ENCODE measurements at regions not wholly inside any gene's neighbourhood (a gene's known extent, or its start where the extent isn't known, plus 50 kb on each side); places are given as distances from the start of the nearest gene placed in this dataset.
"Not testable (repeated sequence)": the region's sequence is repeated elsewhere in the genome, so short reads cannot be mapped to it uniquely, and the experiment has no call there.

DNA sequence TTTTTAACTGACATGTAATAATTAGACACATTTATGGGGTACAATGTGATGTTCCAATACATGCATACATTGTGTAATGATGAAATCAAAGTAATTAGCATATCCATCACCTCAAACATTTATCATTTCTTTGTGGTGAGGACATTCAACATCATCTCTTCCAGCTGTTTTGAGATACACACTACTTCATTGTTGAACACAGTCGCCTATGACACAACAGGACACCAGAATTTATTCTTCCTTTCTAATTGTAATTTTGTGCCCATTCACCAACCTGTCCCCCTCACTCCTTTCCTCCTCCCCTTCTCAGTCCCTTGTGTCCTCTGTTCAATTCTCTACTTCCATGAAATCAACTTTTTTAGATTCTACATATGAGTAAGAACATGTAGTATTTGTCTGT is 113.4 kb upstream of the CBLB start:
- no peak for DNase-seq

DNA sequence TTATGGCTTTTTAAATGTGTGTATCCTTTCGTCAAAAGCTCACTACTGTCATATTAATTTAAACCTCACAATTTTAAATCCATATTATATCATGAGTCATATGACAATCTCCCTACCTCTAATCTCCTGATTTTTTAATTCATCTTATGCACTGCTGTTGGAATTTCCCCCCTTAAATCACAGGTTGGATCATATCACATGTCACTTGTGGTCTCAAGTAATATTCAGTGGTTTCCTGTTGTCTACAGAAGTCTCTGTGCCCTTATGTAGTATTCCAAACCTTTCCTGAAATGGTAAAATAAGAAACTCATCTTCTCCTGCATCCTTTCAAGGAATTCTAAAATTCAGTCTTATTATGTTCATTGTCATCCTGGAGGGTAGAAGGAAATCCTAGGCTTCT is 116.0 kb upstream of the CBLB start:
- DNase-seq: no peak

DNA sequence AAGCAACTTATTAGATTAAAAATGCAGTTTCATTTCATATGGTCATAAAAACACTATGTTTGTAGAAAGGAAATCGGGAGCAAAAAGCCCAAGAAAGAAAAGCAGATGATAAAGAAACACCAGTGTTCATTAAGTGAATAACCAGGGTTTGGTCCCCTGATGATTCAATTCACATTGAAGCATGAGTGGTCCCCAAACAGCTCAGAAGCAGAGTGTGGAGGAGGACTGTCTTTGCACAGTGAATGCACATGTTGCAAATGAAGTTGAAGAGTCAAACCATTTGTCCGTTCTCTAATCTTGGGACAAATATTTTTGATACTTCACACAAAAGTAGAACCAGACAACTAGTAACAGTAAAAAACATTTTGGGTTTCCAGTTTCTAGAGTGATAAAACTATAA is 117.5 kb upstream of the CBLB start:
- not testable (repeated sequence) for DNase-seq

DNA sequence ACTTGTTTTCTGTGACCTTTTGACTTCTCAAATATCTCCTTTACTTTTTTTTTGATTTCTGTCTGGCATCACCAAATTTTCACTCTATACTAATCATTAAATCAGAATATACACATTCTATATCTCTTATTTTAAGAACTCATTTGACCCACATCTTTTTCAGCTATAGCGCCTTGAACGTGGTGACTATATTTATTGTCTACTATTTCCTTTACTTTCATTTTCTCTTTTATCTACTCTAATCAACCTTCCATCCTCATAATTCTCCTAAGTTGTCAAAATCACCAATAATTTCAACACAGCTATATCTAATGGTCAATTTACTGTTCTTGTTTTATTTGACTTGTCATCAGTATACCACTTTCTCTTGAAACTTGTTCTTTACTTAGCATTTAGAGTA is 119.0 kb upstream of the CBLB start:
- DNase-seq: no peak

DNA sequence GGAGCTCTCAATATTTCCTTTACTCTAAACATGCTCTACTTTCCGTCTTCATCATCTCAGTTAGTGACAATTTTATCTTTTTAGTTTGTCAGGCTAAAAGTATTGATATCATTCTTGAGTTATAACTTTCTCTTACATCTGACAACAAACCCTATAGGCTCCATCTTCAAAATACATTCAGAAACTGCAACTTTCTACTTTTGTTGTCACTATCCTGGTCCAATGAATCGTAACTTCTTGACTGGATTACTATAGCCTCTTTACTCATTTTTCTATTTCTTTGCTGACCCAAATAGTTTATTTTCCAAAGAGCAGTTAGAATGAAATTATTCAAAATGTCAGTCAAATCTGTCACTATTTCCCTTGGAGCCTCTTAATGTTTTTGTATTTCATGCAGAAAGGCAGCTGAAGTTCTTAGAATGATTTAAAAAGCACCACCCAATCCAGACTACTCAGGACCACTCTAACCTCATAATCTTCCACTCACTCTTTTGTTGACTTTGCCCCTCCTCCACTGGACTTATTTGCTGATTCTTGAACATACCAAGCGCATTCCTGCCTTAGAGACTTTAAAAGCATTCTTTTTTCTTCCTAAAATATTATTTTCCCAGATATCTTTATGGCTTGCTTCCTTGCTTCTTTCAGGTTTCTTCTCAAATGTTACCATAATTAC is 119.9 kb upstream of the CBLB start:
- DNase-seq: no peak

DNA sequence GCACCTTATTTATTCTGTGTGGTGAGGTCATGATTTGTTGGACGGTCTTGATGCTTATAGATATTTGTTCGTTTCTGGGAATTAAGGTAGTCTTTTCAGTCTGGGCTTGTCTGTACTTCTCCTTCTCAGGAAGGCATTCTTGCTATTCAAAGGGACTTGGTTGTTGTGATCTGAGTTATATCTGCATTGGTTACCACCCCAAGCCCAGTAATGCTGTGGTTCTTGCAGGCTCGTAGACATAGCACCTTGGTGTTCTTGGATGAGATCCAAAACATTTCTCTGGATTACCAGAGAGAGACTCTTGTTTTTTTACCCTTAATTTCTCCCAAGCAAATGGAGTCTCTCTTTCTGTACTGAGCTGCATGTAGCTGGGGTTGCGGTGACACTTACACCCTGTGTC is 128.0 kb upstream of the CBLB start:
- no peak for DNase-seq

DNA sequence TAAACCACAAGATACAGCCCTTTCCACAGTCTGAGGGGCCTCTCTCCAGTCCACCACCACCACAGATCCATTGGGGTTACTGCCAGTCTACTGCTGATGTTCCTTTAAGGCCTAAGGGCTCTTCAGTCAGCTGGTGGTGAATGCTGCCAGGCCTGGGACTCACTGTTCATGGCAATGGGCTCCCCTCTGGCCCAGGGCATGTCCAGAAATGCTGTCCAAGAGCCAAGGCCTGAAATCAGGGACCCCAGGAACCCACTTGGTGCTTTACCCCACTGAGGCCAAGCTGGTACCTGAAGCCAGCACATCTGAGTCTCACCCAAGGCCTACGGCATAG is 128.6 kb upstream of the CBLB start:
- DNase-seq: no peak

DNA sequence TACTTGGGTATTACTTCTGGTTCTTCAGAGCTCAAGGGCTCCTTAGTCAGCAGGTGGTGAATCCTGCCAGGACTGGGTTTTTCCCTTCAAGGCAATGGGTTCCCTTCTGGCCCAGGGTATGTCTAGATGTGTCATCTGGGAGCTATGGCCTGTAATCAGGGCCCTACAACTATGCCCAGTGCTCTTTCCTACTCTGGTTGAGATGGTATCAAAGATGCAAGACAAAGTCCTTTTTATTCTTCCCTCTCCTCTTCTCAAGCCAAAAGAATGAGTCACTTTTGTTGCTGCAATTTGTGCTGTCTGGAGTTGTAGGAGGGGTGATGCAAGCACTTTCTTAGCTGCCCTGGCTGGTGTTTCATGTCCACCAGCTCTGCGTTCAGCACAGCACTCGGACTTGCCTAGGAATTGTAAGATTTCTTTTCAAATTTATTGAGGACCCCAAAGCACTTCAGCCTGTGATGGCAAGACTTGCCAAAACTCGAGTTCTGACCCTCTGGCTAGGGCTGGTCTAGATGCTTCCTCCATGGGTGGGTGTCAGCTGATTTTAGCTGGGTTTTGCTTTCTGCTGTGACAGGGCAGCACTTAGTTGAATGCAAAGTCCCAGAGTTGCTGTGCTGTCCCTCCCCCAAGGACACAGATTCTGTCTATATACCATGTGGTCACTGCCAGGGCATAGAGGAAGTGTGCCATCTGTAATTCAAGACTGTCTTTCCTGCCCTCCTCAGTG is 129.2 kb upstream of the CBLB start:
- DNase-seq: peak; percentile 92

DNA sequence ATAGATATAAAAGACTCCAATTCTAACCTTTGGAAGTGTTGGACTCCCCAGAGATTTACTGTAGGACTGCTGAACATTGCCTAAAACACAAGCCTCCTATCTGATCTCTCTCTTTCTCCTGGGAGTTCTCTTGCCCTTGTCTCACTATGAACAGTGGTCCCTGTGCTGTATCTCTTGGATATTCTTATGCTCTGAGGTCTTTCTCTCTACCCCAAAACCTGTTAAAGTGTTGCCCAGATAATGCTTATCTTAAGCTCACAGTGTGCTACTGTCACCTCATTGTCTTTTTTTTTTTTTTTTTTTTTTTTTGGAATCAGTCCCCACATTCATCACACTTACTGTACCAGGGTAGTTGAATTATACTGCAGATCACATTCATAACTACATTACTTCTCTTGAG is 131.0 kb upstream of the CBLB start:
- no peak for DNase-seq

DNA sequence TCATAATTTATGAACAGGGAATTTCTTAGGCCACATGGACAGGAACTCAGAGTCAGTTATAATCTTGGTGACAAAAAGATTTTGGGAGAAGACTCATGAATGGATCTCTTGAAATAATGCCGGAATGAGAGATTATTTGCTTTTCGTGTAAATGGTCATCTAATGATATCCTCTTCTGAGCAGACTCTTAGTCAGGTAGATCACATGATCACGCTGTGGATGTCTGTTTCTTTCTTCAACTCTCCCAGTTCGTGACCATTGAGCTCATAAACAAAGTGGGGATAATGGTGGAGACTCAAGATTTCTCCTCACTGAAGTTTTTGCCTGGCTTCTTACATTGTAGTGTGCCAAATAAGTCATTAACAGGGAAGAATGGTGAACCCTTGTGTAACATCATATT is 133.1 kb upstream of the CBLB start:
- no peak for DNase-seq

DNA sequence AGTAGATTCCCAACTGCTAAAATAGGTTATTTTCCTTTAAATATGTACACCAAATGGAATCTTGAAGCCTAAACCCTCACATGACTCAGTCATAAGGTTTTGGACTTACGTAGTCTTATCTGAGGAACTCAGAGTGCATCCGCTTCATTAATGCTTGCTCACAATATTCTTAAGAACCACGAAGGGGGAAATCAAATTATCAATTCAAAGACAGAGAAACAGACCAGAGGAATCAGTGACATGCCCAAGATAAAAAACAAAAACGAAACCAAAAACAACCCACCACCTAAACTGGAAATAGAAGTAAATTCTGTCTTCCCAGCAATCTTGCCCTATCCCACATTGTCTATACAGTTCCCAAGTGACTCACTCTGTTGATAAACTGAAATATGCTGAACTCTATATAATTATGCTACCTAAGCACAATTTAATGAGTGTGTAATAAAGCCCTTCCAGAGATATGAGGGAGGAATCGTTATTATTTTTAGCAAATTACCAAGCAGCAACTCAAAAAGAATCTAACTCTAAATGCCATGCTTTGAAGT is 135.4 kb upstream of the CBLB start:
- DNase-seq: peak; percentile 89

DNA sequence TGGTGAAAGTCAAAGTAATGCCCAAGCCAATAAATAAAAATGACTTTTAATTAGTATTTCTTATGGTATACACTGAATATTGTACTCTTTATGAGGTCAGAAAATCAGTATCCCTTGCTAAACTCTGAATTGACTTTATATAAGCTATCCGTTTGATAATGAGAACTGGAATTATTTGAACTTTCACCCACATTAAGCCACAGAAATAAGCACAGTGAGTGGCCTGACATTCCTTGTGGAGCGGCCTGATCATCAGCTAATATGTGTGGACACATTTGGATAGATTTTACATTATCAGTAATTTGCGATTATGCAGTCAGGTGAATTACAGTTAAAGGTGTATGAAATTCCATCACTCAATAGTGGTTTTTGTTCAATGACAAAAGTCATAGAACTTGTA is 136.0 kb upstream of the CBLB start:
- DNase-seq: no peak

DNA sequence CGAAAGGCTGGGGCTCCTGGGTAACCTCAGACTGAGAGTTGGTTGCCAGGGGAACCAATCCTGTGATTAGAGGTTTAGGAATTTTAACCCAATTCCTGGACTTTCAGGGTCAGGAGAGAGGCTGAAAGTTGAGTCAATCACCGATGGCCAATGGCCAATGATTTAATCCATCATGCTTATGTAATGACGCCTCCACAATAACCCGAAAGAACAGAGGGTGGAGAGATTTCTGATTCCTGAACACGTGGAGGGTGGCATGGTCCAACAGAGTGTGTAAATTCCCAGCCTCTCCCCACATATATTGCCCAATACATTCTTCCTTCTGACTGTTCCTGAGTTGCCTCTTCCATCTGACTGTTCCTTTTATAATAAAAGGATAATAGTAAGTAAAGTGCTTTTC is 137.2 kb upstream of the CBLB start:
- DNase-seq: peak; percentile 98

DNA sequence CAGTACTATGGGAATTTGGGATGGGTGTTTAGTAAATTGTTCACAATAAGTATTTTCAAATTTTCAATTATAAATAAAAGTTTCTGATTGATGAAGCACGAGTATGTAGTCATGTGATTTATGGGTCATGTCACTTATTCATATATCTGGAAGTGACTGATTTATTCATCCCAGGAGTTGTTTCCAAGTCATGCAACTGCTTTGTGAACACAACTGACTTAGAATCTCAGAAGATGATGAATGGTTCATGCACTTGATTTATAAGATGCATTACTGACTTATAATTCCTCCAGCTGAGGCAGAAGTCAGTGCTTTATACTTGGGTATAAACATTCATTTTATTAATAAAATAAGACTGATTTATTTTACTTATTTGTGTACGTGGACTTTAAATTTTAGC is 137.8 kb upstream of the CBLB start:
- DNase-seq: peak; percentile 32

DNA sequence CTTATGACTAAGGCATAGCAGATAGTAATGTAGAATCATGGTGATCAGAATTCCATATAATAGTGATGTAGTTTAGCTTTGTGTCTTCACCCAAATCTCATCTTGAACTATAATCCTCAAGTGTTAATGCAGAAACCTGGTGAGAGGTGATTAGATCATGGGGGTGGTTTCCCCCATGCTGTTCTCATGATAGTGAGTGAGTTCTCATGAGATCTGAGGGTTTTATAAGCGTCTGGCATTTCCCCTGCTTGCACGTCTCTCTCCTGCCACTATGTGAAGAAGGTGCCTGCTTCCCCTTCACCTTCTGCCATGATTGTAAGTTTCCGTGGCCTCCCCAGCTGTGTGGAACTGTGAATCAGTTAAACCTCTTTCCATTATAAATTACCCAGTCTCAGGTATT is 138.7 kb upstream of the CBLB start:
- DNase-seq: no peak

DNA sequence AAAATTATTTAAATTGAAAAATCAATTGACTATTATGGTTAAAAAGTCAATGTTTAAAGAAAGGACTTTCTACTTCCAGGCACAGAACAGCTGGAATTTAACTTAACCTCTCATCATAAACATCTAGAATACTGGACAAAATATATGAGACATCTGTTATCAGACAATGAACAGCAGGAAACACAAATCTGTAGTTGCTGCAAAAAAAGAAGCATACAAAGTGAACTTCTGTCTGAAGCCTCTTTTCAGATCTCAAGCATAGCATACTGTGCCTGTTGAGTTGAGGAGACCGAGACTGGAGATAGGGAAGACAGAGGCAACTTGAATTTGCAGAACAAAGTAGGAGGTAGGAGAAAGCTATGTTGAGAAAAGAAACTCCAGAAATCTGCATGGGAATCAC is 140.0 kb upstream of the CBLB start:
- DNase-seq: no peak

DNA sequence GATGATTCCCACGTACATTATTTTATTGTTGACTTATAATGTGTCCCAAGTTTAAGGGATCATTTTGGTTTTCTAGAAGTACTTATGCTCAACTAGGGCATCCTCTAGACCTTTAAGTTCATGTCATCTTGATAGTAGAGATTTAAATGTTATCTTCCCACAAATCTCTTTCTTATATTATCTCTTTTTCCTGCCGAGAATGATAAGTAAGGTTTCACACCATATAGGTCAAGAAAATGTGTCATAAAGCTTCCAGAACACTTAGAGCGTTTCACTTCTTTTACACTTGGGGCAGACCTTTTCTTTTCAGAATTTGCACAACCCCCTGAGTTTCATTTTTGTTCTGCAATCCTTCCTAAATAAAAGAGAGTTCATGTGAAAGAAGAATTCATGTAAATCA is 142.0 kb upstream of the CBLB start:
- DNase-seq: no peak

DNA sequence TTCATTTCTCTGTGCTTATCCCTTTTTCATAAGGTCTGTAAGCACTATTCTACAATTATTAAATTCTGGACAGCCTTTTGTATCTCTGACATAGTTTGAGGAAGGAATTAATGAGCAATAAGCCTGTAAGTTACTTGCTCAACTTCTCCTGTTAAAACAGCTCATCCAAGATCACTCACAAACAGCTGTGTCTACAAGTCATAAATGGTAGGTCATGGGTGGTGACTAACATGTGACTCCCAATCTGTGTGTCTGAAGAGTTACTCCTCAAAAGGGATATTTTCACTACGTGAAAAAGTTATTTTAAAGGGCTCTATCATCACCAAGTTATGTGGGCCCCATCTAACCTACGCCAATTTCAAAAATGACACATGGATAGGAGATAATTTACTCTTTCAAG is 145.2 kb upstream of the CBLB start:
- DNase-seq: peak; percentile 99

DNA sequence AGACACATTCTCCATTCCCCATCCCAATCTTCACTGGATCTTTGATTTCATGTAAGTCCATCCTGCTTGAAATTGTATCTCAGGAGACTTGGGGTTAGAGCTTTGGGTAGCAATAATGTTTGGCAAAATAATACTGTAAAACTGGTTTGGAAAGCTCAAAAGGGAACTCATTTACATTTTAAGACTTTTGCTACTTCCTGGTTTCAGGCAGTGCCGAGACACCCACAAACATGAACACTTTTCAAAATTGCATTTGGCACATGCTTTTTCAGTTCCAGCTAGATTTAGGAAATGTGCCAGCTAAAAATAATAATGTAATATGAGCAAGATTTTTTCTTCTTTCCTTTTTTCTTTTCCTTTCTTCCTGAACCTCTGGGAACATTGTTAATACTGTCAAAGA is 145.7 kb upstream of the CBLB start:
- DNase-seq: no peak

DNA sequence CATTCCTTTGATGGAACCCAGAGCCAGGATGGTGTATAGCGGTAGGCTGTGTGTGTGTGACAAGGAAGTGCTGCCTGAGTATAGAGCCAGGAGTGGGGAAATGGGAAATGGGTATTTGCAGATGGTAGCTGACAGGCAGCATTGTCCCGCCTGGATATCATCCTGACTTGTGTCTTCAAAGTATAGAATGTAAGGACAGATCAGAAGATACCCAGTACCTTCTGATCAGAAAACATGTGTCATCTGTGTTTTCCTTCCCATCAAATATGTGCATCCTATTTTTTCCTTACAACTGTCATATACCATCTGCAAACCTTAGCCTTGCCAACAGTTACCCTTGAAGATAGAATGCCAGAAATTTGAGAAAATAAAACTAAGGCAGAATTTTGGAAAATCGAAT is 146.2 kb upstream of the CBLB start:
- DNase-seq: no peak

DNA sequence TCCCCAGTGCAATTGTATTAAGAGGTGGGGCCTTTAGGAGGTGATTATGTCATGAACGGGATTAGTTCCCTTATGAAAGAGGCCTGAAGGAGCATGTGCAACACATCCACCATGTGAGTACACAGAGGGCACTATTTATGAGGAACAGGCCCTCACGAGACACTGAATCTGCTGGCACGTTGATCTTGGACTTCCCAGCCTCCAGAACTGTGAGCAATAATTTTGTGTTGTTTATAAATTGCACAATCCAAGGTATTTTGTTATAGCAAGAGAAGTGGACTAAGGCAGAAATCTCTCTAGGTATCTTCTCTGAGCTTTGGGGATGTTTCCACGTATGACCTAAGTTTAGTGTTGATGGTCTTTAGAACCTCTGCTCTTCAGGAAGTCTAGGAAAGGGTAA is 149.3 kb upstream of the CBLB start:
- DNase-seq: no peak

DNA sequence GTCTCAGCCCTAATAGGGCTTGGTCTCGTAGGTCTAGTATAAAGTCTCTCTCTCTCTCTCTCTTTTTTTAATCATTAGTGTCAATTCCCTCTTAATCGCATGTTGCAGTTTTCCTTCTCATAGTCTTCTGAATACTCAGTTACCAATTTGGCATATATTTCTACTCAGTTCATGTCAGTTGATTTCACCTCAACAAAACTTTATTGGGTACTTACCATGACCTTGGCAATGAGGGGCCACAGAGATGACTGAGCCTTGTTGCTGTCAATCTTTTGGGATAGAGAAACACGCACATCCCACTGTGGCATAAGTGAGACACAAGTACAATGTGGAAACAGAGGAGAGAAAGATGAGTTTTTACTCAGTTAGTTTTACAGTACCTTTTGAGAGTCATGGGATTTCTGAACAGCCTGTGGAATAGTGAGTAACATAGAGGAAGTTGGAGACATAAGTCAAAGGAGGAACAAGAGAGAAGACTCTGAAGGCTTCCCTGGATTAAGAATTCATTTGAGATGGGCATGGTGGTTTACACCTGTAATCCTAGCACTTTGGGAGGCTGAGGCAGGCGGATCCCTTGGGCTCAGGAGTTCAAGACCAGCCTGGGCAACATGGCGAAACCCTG is 150.2 kb upstream of the CBLB start:
- DNase-seq: no peak

DNA sequence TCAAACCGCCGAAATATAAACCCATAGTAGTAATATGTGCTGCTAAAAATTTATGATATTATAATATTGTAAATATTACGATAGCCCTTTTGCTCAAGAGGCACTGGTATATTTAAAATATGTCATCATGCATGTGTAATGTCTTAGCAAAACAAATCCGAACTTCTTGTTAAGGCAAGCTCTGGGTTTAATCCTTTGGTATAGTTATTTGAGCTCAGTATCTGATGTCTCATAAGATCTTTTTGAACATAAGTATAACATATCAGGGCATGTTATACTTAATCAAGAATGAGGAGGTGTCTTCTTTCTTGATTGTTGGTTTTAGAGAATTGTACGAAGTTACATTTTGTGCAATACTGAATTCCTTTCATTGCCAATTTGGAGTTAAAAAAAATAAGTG is 154.1 kb upstream of the CBLB start:
- no peak for DNase-seq

DNA sequence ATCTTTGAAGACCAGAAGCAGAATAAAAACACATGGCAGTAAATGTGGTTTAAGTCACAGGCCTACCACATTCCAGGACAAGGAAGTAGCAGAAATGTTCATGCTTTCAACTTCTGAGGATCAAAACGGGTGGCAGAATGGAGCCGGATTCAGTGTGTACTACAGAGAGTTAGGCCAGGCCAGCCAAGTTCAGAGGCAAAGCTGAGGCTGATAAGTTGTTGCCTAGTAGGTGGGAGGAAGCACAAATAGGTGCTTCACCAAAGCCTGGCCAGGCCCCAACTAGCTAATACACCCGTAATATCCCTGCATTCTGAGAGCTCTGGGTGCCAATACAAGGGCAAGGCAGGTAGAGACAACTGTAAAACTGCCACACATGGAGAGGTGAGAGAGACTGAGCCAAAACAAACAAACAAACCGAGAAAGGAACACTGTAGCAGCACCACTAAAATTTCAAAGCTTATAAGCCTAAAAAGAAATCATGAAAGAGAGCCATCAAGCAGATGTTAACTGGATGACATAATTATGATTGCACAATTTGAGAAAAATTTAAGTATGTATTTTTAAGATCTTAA is 156.4 kb upstream of the CBLB start:
- DNase-seq: peak; percentile 33
